ENCODE measurements at regions not wholly inside any gene's neighbourhood (a gene's known extent, or its start where the extent isn't known, plus 50 kb on each side); places are given as distances from the start of the nearest gene placed in this dataset.

DNA sequence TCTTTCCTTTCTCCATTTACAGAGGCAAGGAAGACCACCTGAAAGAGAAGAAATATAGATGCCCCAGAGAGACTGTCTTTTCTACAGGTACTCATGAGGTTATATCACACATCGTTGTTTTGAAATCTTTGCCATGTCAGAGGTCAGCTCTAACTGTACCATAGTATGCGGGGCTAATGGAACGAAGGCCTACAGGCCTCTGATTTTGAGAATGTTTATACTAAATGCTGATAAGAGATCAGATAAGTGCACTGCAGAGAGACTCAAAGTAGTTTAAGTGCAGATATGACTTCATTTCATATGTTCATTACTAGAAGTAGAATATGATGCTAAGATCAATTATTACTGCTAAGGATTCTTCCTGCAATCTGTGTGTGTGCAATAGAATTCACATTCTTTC is 1005.0 kb downstream of the GALC start:
- H3K36me3 ChIP-seq (ENCODE audit: control insufficient read depth, insufficient read depth, low read length) = no peaks in the 10 kb centered on the region
- no peaks in the 10 kb centered on the region for H3K4me1 ChIP-seq (ENCODE audit: control insufficient read depth, insufficient read depth, low read length, poor library complexity, severe bottlenecking)
- no peak overlapping the region for H3K27ac ChIP-seq (ENCODE audit: insufficient read depth, low read length, poor library complexity, severe bottlenecking)
- DNase-seq = no peak
- H3K27me3 ChIP-seq (replicated peaks; ENCODE audit: control insufficient read depth, insufficient read depth, low read length, poor library complexity, severe bottlenecking) = no peaks in the 10 kb centered on the region
- H3K4me3 ChIP-seq (ENCODE audit: insufficient read depth, low read depth, low read length, poor library complexity, severe bottlenecking) = no peak overlapping the region
- no peaks in the 10 kb centered on the region for H3K9me3 ChIP-seq (ENCODE audit: control insufficient read depth, low read length)

DNA sequence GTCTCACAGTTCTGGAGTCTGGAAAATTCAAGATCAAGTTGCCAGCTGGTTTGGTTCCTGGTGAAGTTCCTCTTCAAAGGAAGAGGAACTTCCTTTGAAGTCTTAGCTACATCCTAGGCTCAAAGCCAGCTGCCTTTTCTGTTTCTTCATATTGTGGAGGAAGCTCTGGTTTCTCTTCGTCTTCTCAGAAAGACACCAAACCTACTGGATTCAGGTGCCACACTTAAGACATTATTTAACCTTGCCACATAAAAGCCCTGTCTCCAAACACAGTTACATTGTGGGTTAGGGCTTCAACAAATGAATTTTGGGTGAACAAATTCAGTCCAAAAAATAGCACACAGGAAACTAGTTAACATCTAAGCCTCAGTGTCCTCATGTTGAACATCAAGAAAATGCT is 1019.8 kb downstream of the GALC start:
- Histone ChIP-seq H3K9me3 (ENCODE audit: control insufficient read depth, low read length) (no peaks in the 10 kb centered on the region), H3K4me3 (ENCODE audit: insufficient read depth, low read depth, low read length, poor library complexity, severe bottlenecking) (no peak overlapping the region), H3K27me3 (replicated peaks; ENCODE audit: control insufficient read depth, insufficient read depth, low read length, poor library complexity, severe bottlenecking) (no peaks in the 10 kb centered on the region), H3K36me3 (ENCODE audit: control insufficient read depth, insufficient read depth, low read length) (no peaks in the 10 kb centered on the region), H3K27ac (ENCODE audit: insufficient read depth, low read length, poor library complexity, severe bottlenecking) (no peak overlapping the region), H3K4me1 (ENCODE audit: control insufficient read depth, insufficient read depth, low read length, poor library complexity, severe bottlenecking) (no peaks in the 10 kb centered on the region)
- DNase-seq = no peak

DNA sequence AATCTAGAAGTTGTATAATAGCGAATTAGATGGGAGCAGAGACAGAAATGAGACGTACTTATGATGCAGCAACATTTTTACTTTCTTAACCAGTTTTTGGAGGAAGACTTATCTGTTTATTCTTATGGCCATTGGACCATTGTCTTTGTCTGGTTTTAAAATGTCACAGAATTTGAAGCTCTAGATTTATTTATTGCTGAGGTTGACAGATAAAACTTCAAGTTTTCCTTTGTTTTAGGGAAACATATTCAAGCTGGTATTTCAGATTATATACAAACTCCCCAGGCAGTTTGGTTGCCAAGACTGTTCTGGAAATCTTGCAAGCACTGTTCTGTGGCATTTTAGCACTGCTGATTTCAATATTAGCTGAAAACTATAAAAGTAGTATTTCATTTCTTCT is 1021.7 kb downstream of the GALC start:
- Histone ChIP-seq H3K36me3 (ENCODE audit: control insufficient read depth, insufficient read depth, low read length) (no peaks in the 10 kb centered on the region), H3K27me3 (replicated peaks; ENCODE audit: control insufficient read depth, insufficient read depth, low read length, poor library complexity, severe bottlenecking) (no peaks in the 10 kb centered on the region), H3K4me1 (ENCODE audit: control insufficient read depth, insufficient read depth, low read length, poor library complexity, severe bottlenecking) (no peaks in the 10 kb centered on the region), H3K4me3 (ENCODE audit: insufficient read depth, low read depth, low read length, poor library complexity, severe bottlenecking) (no peak overlapping the region), H3K9me3 (ENCODE audit: control insufficient read depth, low read length) (no peaks in the 10 kb centered on the region), H3K27ac (ENCODE audit: insufficient read depth, low read length, poor library complexity, severe bottlenecking) (no peak overlapping the region)
- no peak for DNase-seq

DNA sequence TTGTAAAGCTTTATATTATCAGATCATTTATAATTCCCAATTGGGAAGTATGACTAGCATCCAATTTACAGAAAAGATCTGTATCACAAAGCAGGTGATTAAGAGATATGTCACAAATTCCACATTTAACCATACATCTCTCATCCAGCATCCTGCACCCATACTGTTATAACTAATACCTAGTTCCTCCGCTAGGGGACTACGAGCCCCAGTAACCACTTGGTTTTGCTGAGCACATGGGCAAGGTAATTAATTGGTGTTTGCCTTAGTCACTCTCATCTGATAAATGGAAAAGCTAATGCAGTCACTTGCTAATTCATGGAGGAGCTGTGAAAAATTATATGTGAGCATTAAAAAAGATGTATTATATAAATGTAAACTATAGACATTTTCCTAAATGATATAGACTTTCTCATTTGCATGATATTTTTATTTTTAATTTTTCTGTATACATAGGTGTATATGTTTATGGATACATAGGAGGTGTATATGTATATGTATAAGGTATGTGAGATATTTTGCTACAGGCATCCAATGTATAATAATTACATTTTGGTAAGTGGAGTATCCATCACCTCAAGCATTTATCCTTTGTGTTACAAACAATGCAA is 1031.8 kb downstream of the GALC start:
- H3K4me3 ChIP-seq (ENCODE audit: insufficient read depth, low read depth, low read length, poor library complexity, severe bottlenecking) = no peak overlapping the region
- H3K27me3 ChIP-seq (replicated peaks; ENCODE audit: control insufficient read depth, insufficient read depth, low read length, poor library complexity, severe bottlenecking) = no peaks in the 10 kb centered on the region
- no peaks in the 10 kb centered on the region for H3K36me3 ChIP-seq (ENCODE audit: control insufficient read depth, insufficient read depth, low read length)
- H3K4me1 ChIP-seq (ENCODE audit: control insufficient read depth, insufficient read depth, low read length, poor library complexity, severe bottlenecking) = no peaks in the 10 kb centered on the region
- H3K27ac ChIP-seq (ENCODE audit: insufficient read depth, low read length, poor library complexity, severe bottlenecking) = no peak overlapping the region
- no peaks in the 10 kb centered on the region for H3K9me3 ChIP-seq (ENCODE audit: control insufficient read depth, low read length)
- no peak for DNase-seq

DNA sequence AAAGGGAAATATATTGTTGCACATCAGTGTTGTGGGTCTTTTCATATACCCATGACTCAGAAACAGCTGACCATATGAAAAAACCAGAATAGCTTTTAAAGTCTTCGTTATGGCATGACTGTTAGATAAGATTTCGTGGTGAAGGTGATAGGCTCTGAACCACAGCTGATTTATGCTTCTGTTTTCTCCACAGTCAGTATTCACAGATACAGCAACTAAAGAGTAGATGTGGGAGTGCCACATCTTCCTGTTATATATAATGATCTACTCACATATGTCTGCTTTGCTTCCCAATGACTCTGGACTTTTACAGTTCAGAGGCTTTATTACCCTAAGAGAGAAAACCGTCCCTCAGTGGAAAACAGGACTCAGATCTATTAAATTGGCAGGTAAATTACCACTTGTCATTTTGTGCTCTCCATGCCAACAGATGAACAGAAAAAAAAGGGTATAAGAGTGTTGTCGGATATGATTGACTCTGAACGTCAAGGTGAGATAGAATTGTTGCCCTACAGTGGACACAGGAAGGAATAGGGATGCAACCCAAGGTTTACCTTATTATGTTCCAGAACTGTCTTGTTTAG is 1037.1 kb downstream of the GALC start:
- H3K36me3 ChIP-seq (ENCODE audit: control insufficient read depth, insufficient read depth, low read length) = no peaks in the 10 kb centered on the region
- H3K4me3 ChIP-seq (ENCODE audit: insufficient read depth, low read depth, low read length, poor library complexity, severe bottlenecking) = no peak overlapping the region
- H3K9me3 ChIP-seq (ENCODE audit: control insufficient read depth, low read length) = no peaks in the 10 kb centered on the region
- no peak for DNase-seq
- H3K27ac ChIP-seq (ENCODE audit: insufficient read depth, low read length, poor library complexity, severe bottlenecking) = no peak overlapping the region
- no peaks in the 10 kb centered on the region for H3K4me1 ChIP-seq (ENCODE audit: control insufficient read depth, insufficient read depth, low read length, poor library complexity, severe bottlenecking)
- no peaks in the 10 kb centered on the region for H3K27me3 ChIP-seq (replicated peaks; ENCODE audit: control insufficient read depth, insufficient read depth, low read length, poor library complexity, severe bottlenecking)

DNA sequence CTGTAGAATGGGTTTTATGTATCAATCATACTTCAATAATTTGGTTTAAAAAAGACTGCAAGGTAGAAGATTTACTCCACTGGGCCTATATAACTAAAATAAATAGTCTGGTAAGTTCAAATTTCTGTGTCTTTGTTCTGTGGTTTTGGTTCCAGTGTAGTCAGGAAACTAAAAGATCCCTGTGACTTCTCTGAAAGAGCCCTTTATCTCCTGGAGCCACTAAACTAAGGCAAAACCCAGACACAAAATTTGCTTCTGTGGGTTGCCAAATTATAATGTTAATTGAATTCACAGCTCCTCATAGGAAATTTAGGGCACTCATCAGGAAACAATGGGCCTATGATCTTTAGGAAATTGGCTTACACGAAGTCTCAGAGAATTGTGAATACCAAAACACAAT is 1038.4 kb downstream of the GALC start:
- H3K27ac ChIP-seq (ENCODE audit: insufficient read depth, low read length, poor library complexity, severe bottlenecking) = no peak overlapping the region

DNA sequence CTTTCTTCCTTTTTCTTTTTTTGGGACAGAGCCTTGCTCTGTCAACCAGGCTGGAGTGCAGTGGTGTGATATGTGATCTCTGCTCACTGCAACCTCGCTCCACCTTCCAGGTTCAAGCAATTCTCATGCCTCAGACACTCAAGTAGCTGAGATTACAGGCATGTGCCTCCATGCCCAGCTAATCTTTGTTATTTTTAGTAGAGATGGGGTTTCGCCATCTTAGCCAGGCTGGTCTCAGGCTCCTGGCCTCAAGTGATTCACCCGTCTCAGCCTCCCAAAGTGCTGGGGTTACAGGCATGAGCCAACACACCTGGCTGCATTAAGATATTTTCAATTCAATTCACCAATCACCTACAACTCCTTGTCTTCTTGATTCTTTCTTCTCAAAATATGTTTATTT is 1046.5 kb downstream of the GALC start:
- no peaks in the 10 kb centered on the region for H3K9me3 ChIP-seq (ENCODE audit: control insufficient read depth, low read length)
- no peak overlapping the region for H3K4me3 ChIP-seq (ENCODE audit: insufficient read depth, low read depth, low read length, poor library complexity, severe bottlenecking)
- no peak for DNase-seq
- H3K27me3 ChIP-seq (replicated peaks; ENCODE audit: control insufficient read depth, insufficient read depth, low read length, poor library complexity, severe bottlenecking) = no peaks in the 10 kb centered on the region
- no peak overlapping the region for H3K27ac ChIP-seq (ENCODE audit: insufficient read depth, low read length, poor library complexity, severe bottlenecking)
- no peaks in the 10 kb centered on the region for H3K4me1 ChIP-seq (ENCODE audit: control insufficient read depth, insufficient read depth, low read length, poor library complexity, severe bottlenecking)
- no peaks in the 10 kb centered on the region for H3K36me3 ChIP-seq (ENCODE audit: control insufficient read depth, insufficient read depth, low read length)

More for the DNA sequence above, 1038.4 kb downstream of the GALC start:
- H3K27me3 ChIP-seq (replicated peaks; ENCODE audit: control insufficient read depth, insufficient read depth, low read length, poor library complexity, severe bottlenecking) = no peaks in the 10 kb centered on the region
- no peaks in the 10 kb centered on the region for H3K36me3 ChIP-seq (ENCODE audit: control insufficient read depth, insufficient read depth, low read length)
- DNase-seq = no peak
- H3K4me1 ChIP-seq (ENCODE audit: control insufficient read depth, insufficient read depth, low read length, poor library complexity, severe bottlenecking) = no peaks in the 10 kb centered on the region
- no peaks in the 10 kb centered on the region for H3K9me3 ChIP-seq (ENCODE audit: control insufficient read depth, low read length)
- no peak overlapping the region for H3K4me3 ChIP-seq (ENCODE audit: insufficient read depth, low read depth, low read length, poor library complexity, severe bottlenecking)

DNA sequence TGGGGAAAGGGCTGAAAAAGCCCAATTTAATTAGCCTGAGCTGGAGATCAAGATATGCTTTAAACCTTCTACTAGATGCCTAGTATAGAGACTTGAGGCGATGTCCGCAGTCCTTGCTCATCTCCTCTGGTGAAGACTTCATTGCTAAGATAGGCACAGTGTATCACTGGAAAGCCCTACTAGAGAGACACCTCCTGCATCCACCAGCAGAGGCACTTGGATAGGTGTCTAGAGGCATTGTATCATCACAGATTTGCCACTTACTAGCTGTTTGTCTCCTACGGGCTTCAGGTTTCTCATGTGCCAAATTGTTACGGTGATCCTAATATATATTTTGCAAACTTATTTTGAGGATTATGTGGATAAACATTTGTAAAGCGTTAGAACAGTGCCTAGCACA is 1048.5 kb downstream of the GALC start:
- no peak for DNase-seq
- Histone ChIP-seq H3K36me3 (ENCODE audit: control insufficient read depth, insufficient read depth, low read length) (no peaks in the 10 kb centered on the region), H3K27ac (ENCODE audit: insufficient read depth, low read length, poor library complexity, severe bottlenecking) (no peak overlapping the region), H3K9me3 (ENCODE audit: control insufficient read depth, low read length) (no peaks in the 10 kb centered on the region), H3K4me1 (ENCODE audit: control insufficient read depth, insufficient read depth, low read length, poor library complexity, severe bottlenecking) (no peaks in the 10 kb centered on the region), H3K4me3 (ENCODE audit: insufficient read depth, low read depth, low read length, poor library complexity, severe bottlenecking) (no peak overlapping the region), H3K27me3 (replicated peaks; ENCODE audit: control insufficient read depth, insufficient read depth, low read length, poor library complexity, severe bottlenecking) (no peaks in the 10 kb centered on the region)

DNA sequence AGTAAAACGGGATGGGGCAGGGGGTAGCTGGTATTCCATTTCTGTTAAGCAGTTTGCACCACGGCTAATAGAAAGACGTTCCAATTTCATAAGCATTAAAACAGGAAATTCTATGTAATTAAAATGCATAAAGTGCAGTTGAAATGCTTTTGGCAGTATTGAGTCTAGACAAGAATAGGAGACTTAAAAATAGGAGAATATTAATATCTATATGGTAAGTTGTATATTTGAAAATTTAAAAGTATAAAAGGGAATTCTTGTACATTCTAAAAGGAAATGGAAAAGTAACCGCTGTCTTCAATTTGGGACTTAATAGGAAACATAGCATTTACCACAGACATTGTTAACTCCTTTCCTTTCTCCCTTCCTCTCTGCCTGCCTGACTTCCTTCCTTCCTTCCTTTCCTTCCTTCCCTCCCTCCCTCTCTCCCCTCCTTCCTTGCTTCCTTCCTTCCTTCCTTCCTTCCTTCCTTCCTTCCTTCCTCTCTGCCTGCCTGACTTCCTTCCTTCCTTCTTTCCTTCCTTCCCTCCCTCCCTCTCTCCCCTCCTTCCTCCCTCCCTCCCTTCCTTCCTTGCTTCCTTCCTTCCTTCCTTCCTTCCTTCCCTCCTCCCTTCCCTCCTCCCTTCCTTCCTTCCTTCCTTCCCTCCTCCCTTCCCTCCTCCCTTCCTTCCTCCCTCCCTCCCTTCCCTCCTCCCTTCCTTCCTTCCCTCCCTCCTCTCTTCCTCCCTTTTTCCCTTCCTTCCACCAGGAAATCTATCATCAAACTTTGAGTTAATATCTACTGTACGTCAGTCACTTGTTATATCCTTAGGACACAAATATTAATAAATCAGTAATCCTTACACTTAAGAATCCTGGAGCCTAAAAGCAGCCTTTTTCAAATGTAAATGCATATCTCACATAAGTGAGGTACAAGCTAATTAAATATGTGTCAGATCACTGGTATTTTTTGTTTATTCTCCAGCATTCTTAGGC is 1049.3 kb downstream of the GALC start:
- H3K27me3 ChIP-seq (replicated peaks; ENCODE audit: control insufficient read depth, insufficient read depth, low read length, poor library complexity, severe bottlenecking) = no peaks in the 10 kb centered on the region
- H3K4me3 ChIP-seq (ENCODE audit: insufficient read depth, low read depth, low read length, poor library complexity, severe bottlenecking) = no peak overlapping the region
- DNase-seq = no peak
- no peaks in the 10 kb centered on the region for H3K9me3 ChIP-seq (ENCODE audit: control insufficient read depth, low read length)
- H3K27ac ChIP-seq (ENCODE audit: insufficient read depth, low read length, poor library complexity, severe bottlenecking) = no peak overlapping the region
- H3K4me1 ChIP-seq (ENCODE audit: control insufficient read depth, insufficient read depth, low read length, poor library complexity, severe bottlenecking) = no peaks in the 10 kb centered on the region
- no peaks in the 10 kb centered on the region for H3K36me3 ChIP-seq (ENCODE audit: control insufficient read depth, insufficient read depth, low read length)

DNA sequence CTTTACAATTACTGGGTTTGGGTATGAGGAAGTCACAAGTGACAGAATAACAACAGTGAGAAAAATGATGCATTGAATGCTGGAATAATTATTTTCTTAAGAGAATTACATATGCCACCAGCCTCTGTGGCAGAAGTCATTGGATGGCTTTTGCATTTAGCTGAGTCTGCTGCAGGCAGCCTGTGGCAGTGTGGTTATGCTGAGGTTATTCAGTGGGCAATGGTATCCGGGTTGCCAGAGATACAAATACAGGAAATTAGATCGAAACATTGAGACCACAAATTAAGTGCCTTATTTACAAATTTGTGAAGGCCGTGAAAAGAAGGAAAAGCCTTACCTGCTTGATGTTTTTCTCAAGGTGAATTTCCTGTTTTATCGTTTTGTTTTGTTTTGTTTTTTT is 1050.0 kb downstream of the GALC start:
- Histone ChIP-seq H3K4me1 (ENCODE audit: control insufficient read depth, insufficient read depth, low read length, poor library complexity, severe bottlenecking) (no peaks in the 10 kb centered on the region), H3K36me3 (ENCODE audit: control insufficient read depth, insufficient read depth, low read length) (no peaks in the 10 kb centered on the region), H3K27ac (ENCODE audit: insufficient read depth, low read length, poor library complexity, severe bottlenecking) (no peak overlapping the region), H3K4me3 (ENCODE audit: insufficient read depth, low read depth, low read length, poor library complexity, severe bottlenecking) (no peak overlapping the region), H3K27me3 (replicated peaks; ENCODE audit: control insufficient read depth, insufficient read depth, low read length, poor library complexity, severe bottlenecking) (no peaks in the 10 kb centered on the region), H3K9me3 (ENCODE audit: control insufficient read depth, low read length) (no peaks in the 10 kb centered on the region)
- no peak for DNase-seq
